Stimulated activated CD4-positive, alpha-beta T cell treated with anti-CD3 and anti-CD28 coated beads, Interleukin-15, amount 100 ng/mL, for 1 hour (primary cell): ENCODE measurements at regions not wholly inside any gene's neighbourhood (a gene's known extent, or its start where the extent isn't known, plus 50 kb on each side); places are given as distances from the start of the nearest gene placed in this dataset.
A peak's percentile ranks its signal among the peaks of the same experiment; 100 is the strongest.

Experiments
- DNase-seq, 2 donors: peaks; one replicate each; pipeline ENCODE4 v3.0.0-alpha.2; 2020; ENCODE audit warnings: low read depth in 1 of 2, low spot score in 1 of 2

DNA sequence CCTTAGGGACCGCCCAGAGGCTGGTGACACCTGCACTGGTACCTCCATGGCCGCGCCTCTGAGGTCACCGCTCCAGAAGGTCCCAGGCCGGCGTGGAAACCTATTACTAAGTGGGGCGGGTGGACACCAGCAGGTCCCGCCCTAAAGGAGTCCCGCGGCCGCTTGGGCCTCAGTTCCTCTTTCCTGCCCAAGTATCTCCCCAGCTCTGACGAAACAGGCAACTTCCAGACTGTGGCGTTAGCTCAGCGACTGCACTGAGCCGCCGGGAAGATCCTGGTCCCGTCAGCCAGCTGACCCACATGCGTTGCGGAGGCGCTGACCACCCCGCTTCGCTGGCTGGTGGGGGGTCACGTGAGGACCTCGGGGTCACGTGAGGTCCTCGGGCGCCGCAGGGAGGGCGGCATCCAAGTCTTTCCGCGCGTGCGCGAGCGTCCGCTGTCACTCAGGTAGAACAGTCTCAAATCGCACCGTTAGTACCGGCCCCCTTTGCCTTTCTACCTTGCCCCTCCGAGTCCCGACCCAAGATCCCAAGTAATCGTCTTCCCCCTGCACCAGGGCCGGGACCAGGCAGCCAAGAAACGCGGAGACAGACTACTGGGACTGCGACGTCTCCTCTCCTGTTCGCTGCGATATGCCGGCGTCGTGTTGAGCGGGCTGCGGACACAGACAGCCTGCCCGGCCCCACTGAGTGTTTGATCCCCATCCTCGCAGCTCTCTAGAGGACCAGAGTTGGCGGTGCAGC, 53.7 kb upstream of the KDM4C start:
- DNase-seq: peak; percentile 62 to 66

DNA sequence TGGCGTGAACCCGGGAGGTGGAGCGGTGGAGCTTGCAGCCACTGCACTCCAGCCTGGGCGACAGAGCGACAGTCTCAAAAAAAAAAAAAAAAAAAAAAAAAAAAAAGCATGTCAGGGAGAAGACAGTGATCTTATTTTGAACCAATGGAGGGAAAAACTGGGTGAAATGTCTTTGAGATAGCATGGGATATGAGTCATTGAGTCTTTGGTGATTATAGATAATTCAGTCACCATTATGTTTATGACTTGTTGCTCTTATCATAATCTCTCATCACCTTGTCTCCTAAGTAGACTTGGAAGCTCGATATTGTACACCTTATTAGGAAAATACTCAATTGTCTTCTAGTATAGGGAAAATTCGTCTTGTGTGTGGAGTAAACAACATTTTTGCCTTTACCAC, 55.1 kb upstream of the KDM4C start:
- DNase-seq: no peak

- DNase-seq: no peak
Observed at GRCh38 chr9:6696178-6696577, 50.6 kb upstream of the GLDC start.

GRCh38 chr9:6695121-6695814, 49.7 kb upstream of the GLDC start:
- DNase-seq: no peak
